PFSK-1 (cell line): ENCODE measurements at regions not wholly inside any gene's neighbourhood (a gene's known extent, or its start where the extent isn't known, plus 50 kb on each side); places are given as distances from the start of the nearest gene placed in this dataset.

ENCODE experiments used
- SIN3A ChIP-seq: IDR thresholded peaks from 2 replicates; pipeline ENCODE4 v1.6.1; 2012; ENCODE audit warnings: mild to moderate bottlenecking, low read length, moderate library complexity, borderline replicate concordance; ENCODE audit not compliant: insufficient read depth
- TAF1 ChIP-seq: IDR thresholded peaks from 2 replicates; pipeline ENCODE4 v1.6.1; 2012; ENCODE audit warnings: low read length, control low read depth, borderline replicate concordance; ENCODE audit not compliant: insufficient read depth
- TF ChIP-seq, protein P1 (sequence below), 2 experiments: IDR thresholded peaks; 2 replicates each; pipeline versions ENCODE4 v1.6.1 to v1.8.0; 2011 to 2012; ENCODE audit warnings: low read depth in 2 of 2, low read length in 2 of 2, control low read depth in 1 of 2, inconsistent platforms in 1 of 2, mild to moderate bottlenecking in 1 of 2, moderate library complexity in 1 of 2; ENCODE audit not compliant: insufficient read depth in 1 of 2

DNA sequence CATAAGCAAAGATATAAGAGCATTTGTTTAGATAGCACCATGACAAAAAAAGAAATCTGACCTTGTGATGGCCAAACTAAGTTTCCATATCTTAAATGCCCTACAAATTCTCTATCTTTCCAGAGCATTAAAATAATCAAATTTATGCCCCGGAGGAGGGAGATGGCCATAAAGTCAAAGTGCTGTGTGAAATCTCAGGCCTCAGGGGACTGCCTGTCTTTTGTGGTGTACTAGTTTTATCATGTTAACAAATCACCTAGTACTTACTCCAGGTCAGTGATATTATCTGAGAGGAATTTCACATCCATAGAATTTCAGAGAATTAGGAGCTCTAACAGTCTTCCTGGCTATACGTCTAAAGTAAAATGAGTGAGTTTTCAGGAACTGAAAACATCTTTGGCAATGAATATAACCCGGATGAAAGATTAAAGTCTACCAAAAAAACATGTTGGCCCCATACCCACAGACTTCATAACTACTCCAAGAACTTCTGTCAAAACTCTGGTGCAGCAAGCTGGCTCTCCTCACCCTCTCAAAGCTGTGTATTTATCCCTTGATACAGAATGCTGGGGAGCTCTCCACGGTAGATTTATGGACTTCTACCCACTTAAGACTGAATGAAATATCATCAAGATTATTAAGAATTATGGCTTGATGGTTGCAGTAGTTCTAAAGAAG lies 682.8 kb downstream of the SORCS1 start:
- TF ChIP-seq TAF1 (no peak), SIN3A (no peak)
- TF ChIP-seq, protein P1, sequence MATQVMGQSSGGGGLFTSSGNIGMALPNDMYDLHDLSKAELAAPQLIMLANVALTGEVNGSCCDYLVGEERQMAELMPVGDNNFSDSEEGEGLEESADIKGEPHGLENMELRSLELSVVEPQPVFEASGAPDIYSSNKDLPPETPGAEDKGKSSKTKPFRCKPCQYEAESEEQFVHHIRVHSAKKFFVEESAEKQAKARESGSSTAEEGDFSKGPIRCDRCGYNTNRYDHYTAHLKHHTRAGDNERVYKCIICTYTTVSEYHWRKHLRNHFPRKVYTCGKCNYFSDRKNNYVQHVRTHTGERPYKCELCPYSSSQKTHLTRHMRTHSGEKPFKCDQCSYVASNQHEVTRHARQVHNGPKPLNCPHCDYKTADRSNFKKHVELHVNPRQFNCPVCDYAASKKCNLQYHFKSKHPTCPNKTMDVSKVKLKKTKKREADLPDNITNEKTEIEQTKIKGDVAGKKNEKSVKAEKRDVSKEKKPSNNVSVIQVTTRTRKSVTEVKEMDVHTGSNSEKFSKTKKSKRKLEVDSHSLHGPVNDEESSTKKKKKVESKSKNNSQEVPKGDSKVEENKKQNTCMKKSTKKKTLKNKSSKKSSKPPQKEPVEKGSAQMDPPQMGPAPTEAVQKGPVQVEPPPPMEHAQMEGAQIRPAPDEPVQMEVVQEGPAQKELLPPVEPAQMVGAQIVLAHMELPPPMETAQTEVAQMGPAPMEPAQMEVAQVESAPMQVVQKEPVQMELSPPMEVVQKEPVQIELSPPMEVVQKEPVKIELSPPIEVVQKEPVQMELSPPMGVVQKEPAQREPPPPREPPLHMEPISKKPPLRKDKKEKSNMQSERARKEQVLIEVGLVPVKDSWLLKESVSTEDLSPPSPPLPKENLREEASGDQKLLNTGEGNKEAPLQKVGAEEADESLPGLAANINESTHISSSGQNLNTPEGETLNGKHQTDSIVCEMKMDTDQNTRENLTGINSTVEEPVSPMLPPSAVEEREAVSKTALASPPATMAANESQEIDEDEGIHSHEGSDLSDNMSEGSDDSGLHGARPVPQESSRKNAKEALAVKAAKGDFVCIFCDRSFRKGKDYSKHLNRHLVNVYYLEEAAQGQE (IDR thresholded peaks at IDR 0.05; ENCODE audit: insufficient read depth in 1 of 2, low read depth in 2 of 2, low read length in 2 of 2) = no peak
